Glutamatergic neuron (in vitro differentiated cells): ENCODE measurements at regions not wholly inside any gene's neighbourhood (a gene's known extent, or its start where the extent isn't known, plus 50 kb on each side); places are given as distances from the start of the nearest gene placed in this dataset.
"Not testable (repeated sequence)": the region's sequence is repeated elsewhere in the genome, so short reads cannot be mapped to it uniquely, and the experiment has no call there.

ENCODE experiments used
- DNase-seq: peaks from one replicate; pipeline ENCODE4 v3.0.0; 2022
- H3K27ac Mint-ChIP-seq: one replicate; pipeline ENCODE4 v1.8.0; 2020; ENCODE audit warnings: mild to moderate bottlenecking, mixed read lengths, inconsistent platforms; ENCODE audit not compliant: unreplicated experiment
- H3K27me3 Mint-ChIP-seq: one replicate; pipeline ENCODE4 v1.8.0; 2020; ENCODE audit warnings: mild to moderate bottlenecking, moderate library complexity, mixed read lengths, inconsistent platforms; ENCODE audit not compliant: unreplicated experiment
- H3K36me3 Mint-ChIP-seq: one replicate; pipeline ENCODE4 v1.8.0; 2020; ENCODE audit warnings: mild to moderate bottlenecking, mixed read lengths, inconsistent platforms; ENCODE audit not compliant: unreplicated experiment
- H3K4me1 Mint-ChIP-seq: one replicate; pipeline ENCODE4 v1.8.0; 2020; ENCODE audit warnings: mild to moderate bottlenecking, low read depth, mixed read lengths, inconsistent platforms; ENCODE audit not compliant: unreplicated experiment
- H3K4me3 Mint-ChIP-seq: one replicate; pipeline ENCODE4 v1.8.0; 2020; ENCODE audit warnings: mild to moderate bottlenecking, mixed read lengths, inconsistent platforms; ENCODE audit not compliant: unreplicated experiment
- H3K9me3 Mint-ChIP-seq: one replicate; pipeline ENCODE4 v1.8.0; 2020; ENCODE audit warnings: mild to moderate bottlenecking, moderate library complexity, mixed read lengths, inconsistent platforms; ENCODE audit not compliant: unreplicated experiment
- TF ChIP-seq, protein P1 (sequence below): fragments of 200-600 bp; sonication (generic); IDR thresholded peaks from one replicate; pipeline ENCODE4 v1.5.0; 2021; ENCODE audit not compliant: partially characterized antibody, unreplicated experiment

DNA sequence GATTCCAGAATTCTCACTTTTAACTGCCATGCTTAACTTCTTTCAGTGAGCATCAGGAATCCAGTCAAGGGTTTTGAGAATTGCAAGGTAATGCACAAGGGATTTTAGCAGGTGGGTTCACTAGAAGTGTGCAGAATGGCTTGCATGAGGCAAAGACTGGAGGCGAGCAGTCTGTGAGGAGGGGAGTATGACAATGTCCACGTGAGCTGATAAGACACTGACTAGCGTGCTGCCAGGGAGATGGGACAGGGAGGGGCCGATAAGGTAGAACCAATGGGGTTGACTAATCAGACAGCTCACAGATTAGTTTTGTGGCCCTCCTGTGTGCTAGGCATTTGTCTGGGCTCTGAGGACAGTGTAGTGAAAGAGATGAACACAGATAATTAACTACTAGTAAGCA, 102.0 kb upstream of the DAZL start:
- Mint-ChIP-seq H3K27ac (no peak overlapping the region), H3K9me3 (no peaks in the 10 kb centered on the region), H3K4me3 (no peak overlapping the region), H3K27me3 (peaks cover 2% of the 10 kb centered on the region), H3K36me3 (no peaks in the 10 kb centered on the region), H3K4me1 (no peaks in the 10 kb centered on the region)
- TF ChIP-seq, protein P1, sequence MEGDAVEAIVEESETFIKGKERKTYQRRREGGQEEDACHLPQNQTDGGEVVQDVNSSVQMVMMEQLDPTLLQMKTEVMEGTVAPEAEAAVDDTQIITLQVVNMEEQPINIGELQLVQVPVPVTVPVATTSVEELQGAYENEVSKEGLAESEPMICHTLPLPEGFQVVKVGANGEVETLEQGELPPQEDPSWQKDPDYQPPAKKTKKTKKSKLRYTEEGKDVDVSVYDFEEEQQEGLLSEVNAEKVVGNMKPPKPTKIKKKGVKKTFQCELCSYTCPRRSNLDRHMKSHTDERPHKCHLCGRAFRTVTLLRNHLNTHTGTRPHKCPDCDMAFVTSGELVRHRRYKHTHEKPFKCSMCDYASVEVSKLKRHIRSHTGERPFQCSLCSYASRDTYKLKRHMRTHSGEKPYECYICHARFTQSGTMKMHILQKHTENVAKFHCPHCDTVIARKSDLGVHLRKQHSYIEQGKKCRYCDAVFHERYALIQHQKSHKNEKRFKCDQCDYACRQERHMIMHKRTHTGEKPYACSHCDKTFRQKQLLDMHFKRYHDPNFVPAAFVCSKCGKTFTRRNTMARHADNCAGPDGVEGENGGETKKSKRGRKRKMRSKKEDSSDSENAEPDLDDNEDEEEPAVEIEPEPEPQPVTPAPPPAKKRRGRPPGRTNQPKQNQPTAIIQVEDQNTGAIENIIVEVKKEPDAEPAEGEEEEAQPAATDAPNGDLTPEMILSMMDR, result no peak
- DNase-seq, result no peak

DNA sequence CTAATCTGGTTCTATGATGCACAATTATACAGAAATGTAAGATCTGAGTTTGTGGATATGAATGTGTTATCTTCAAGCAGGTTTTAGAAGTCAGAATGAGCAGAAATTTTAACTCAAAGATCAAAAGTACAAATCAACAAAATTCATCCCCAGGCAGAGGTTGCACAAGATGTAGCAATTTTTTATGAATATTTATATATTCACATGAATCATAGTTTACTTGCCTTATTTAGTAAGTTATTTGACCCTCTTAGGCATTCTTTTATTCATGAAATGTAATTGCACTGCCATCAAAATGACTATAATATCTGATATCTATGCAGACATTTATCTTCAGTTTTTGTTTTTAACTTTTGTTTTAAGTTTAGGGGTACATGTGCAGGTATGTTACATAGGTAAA, 103.1 kb upstream of the DAZL start:
- H3K27ac Mint-ChIP-seq, result no peak overlapping the region
- TF ChIP-seq, protein P1, result no peak
- H3K27me3 Mint-ChIP-seq, result peaks cover 2% of the 10 kb centered on the region
- no peak for DNase-seq
- no peak overlapping the region for H3K4me3 Mint-ChIP-seq
- H3K9me3 Mint-ChIP-seq, result no peaks in the 10 kb centered on the region
- no peaks in the 10 kb centered on the region for H3K4me1 Mint-ChIP-seq
- H3K36me3 Mint-ChIP-seq, result no peaks in the 10 kb centered on the region

DNA sequence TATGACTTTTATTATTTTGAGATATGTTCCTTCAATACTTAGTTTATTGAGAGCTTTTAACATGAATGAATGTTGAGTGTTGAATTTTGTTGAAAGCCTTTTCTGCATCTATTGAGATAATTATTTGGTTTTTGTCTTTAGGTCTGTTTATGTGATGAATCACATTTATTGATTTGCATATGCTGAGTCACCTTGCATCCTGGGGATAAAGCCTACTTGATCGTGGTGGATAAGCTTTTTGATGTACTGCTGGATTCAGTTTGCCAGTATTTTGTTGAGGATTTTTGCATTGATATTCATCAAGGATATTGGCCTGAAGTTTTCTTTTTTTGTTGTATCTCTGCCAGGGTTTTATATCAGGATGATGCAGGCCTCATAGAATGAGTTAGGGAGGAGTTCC, 106.5 kb upstream of the DAZL start:
- not testable (repeated sequence) for H3K27ac Mint-ChIP-seq, H3K9me3 Mint-ChIP-seq, H3K4me1 Mint-ChIP-seq

DNA sequence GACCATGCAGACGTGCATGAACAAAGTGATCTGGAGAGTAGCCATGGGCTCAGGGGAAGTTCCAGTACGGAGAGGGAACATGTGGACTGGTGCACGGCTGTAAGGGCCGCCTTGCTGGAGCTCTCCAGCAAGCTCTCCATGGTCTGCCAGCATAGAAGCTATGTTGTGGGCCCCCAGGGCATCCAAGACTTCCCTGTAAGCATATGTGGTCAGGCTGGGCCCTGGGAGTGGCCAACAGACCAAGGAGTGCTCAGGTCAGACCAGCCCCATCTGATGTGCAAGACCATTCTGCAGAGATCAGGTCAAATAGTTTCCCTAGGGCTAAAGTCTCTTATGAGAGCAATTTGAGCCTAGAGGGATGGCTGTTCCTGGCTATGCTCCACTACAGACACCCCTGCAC, 110.1 kb upstream of the DAZL start:
- no peaks in the 10 kb centered on the region for H3K4me1 Mint-ChIP-seq
- no peak overlapping the region for H3K4me3 Mint-ChIP-seq
- peaks cover 3% of the 10 kb centered on the region for H3K9me3 Mint-ChIP-seq
- no peaks in the 10 kb centered on the region for H3K27me3 Mint-ChIP-seq
- H3K36me3 Mint-ChIP-seq, result peaks cover 12% of the 10 kb centered on the region
- TF ChIP-seq, protein P1, result no peak
- H3K27ac Mint-ChIP-seq, result no peak overlapping the region
- DNase-seq, result no peak

More for the DNA sequence above, 106.5 kb upstream of the DAZL start:
- not testable (repeated sequence) for H3K27me3 Mint-ChIP-seq, H3K4me3 Mint-ChIP-seq, DNase-seq
- peaks cover 12% of the 10 kb centered on the region for H3K36me3 Mint-ChIP-seq

DNA sequence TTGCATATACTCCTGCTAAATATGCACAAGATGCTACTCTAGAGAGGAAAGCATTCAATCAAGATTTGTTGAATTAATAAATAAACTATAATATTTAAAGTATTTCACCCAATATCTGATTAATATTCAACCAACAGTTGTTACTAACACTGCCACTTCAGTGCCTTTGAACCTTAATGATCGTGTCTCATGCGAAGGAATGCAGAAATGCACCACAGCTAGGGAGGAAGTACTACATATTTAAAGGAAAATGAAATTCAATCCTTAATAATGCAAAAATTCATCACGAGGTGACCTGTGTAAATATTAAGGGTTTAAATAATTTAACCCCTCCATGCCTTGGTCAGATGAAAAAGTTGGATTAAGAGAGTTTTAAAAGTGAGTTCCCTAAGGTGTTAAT, 114.2 kb upstream of the DAZL start:
- H3K4me1 Mint-ChIP-seq, result no peaks in the 10 kb centered on the region
- DNase-seq, result no peak
- H3K27me3 Mint-ChIP-seq, result no peaks in the 10 kb centered on the region
- TF ChIP-seq, protein P1, result no peak
- no peak overlapping the region for H3K27ac Mint-ChIP-seq
- H3K36me3 Mint-ChIP-seq, result peaks cover 3% of the 10 kb centered on the region
- no peak overlapping the region for H3K4me3 Mint-ChIP-seq
- peaks cover 2% of the 10 kb centered on the region for H3K9me3 Mint-ChIP-seq
